RPMI7951 (cell line): ENCODE measurements at regions not wholly inside any gene's neighbourhood (a gene's known extent, or its start where the extent isn't known, plus 50 kb on each side); places are given as distances from the start of the nearest gene placed in this dataset.
A peak's percentile ranks its signal among the peaks of the same experiment; 100 is the strongest.

Experiments
- DNase-seq: peaks from one replicate; pipeline ENCODE4 v3.0.0-alpha.2; 2012; ENCODE audit warnings: low read depth

DNA sequence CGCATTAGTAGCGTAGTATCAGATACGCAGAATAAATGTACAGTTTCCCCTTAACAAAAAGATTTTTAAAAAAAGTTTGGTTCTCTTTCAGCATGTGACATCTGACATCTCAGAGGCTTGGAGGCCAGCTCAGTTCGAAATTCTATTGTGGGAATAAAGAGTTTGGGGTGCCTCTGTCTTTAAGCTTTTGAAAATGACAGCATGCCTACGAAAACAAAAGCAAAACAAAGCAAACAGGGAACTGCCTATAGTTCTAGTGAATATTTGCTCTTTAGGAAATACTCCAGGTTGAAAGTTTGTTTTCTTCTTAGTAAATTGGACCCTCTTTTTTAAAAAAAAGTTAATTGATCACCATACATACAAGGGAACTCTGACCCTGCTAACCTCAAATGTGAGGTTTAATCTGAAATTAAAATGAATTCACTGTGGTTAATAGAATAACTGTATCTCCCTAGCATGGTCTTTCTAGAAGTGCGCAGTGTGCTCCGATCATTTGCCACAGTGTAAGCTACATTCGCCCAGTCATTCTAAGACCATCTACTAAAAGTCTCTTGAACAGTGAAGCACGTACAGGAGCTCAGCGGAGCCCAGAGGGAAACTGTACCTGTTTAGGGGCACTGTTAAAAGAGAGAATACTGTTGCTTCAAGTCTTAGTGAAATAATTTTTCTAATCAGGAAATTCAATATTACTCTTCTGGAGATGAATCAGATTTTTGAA lies 347.0 kb upstream of the CDH2 start:
- DNase-seq, result no peak

DNA sequence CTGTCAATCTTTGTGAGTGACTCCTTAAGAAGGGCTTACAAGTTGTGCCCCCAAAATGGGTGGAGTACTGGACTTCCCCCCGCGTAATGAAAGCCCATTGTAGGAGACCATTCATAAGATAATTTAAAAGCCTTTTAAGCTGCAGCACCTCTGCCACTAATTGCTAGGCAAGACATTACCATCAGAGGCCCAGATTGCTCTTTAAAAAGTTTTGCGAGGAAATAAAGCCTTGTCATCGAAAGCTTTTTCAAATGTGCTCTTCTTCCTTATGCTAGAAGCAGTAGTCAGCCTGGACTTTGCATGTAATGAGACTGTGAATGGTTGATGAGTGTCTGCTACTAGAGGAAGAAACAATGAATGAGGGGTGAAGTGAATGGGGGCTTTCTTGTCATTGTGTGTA lies 345.3 kb upstream of the CDH2 start:
- no peak for DNase-seq

DNA sequence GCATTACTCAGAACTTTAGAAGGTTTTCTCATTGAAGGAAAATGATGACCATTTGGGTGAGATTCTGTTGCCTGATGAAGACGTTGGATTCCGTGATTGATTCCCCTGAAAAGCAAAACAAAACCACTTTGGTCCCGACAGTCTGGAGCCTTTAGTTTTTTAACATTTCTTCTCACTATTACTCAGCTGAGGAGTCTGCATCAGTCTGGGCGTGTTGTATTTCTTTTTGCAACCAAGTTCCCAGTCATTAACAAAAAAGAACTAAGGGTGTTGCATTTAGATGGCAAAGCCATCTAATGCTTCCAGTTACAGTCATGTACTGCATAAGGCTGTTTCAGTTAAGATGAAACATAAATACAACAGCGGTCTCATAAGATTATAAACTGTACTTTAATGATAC lies 343.1 kb upstream of the CDH2 start:
- DNase-seq, result no peak

DNA sequence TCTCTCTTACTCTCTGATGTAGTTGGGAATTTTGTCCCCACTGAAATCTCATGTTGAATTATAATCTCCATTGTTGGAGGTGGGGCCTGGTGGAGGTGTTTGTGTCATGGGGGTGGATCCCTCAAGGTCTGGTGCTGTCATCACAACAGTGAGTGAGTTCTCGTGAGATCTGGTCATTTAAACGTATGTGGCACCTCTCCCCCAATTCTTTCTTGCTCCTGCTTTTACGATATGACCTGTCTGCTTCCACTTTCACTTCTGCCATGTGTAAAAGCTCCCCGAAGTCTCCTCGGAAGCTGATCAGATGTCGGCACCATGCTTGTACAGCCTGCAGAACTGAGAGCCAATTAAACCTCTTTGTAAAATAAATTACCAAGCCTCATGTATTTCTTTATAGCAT lies 337.8 kb upstream of the CDH2 start:
- DNase-seq, result peak; percentile 76

DNA sequence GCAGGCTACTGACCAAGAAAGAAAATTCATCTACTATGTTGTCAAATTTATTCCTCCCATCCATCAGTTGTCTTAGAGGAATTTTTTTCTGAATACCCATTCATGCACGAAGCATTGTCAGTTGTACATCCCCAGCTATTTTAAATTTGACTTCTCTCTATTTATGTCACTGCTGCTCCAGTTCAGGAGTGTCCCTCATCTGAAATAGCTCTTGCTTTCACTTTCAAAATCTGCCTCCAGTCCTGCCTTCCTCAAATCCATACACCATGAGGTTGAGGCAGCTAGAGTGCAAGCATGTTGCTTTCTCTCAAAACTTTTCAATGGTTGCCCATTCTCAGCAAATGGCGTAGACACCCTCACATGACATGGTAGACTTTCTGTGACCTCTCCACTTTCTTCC lies 335.4 kb upstream of the CDH2 start:
- peak; percentile 54 for DNase-seq

DNA sequence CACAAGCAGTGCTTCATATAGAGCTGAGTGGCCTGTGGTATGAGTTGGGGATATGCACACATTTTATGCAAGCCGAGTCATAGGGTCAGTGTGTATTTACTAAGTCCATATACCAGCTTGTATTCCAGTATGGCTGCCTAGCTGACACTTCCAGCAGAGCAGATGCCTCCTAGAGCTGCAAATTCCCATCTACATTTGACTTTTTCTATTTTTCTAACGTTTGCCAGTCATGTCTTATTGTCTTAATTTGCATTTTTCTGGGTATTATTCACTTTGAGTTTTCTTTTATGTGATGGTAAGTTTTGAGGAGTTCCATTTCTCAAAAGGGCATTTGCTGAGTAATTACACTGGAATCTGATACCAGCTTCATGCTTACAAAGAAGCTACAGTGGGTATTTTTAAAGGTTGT lies 334.5 kb upstream of the CDH2 start:
- DNase-seq, result peak; percentile 58

DNA sequence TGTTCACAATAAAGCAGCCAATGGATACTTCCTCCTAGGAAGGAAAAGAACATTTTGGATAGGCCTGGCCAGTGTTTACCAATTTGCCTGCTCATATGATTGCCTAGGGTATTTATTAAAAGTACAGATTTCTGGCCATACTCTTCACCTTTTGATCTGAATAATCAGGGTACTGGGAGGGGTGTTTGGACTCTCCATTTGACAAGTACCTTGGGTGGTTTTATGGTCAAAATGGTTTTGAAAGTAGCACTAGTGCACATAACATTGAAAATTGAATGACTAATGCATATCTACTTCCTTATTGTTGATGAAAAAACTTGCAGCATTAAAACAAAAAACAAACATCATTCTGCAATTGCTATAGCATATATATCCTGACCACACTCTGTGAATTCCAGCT lies 333.3 kb upstream of the CDH2 start:
- no peak for DNase-seq

DNA sequence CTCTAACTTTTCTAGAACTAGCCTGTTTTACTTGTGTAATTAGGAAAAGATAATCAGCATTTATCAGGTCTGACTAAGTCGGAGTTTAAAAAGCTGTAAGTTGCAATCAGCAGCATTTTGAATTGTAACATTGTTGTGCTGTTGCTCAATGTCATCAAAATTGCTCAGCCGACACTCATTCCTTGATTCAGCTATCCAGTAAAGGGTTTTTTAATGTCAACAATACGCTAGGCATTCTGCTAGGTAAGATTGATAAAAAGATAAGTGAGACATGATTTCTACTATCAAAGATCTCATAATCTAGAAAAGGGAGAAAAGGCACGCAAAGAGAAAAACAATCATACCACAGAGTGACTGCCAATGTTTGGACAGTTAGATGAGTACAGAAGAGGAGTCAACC lies 327.1 kb upstream of the CDH2 start:
- no peak for DNase-seq

DNA sequence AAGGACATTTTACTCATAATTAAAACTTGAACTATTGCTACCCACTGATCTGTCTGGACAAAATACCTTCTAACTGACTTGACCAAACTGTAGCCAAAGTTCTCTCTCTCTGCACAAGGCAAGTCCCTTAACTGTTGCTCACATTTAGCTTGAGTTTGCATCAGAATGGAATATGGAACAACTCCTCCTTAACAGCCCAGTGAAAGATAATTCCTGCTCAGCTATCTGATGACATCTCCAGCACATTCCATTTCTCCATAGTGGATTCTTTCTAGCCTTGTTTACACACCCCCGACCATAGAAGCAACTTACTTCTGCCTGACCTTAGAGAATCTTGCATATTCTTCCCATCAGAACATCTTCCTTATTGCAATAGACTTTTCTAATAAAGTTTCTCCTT lies 317.2 kb upstream of the CDH2 start:
- DNase-seq, result no peak

DNA sequence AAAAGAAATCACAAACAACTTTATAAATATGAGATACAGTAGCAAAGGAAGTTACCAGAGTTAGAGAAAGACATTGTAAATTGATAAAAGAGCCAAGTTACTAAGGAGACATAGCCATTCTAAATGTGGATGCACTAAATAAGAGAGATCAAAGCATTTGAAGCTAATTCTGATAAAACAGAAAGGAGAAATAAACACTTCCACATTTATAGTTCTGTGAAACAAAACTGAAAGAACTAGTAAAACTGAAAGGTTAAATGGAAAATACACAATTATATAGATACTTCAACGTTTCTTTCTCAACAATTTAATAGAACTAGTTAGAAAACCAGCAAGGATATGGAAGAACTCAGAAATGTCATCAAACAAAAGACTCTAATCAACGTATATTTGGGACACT lies 309.0 kb upstream of the CDH2 start:
- DNase-seq, result no peak

DNA sequence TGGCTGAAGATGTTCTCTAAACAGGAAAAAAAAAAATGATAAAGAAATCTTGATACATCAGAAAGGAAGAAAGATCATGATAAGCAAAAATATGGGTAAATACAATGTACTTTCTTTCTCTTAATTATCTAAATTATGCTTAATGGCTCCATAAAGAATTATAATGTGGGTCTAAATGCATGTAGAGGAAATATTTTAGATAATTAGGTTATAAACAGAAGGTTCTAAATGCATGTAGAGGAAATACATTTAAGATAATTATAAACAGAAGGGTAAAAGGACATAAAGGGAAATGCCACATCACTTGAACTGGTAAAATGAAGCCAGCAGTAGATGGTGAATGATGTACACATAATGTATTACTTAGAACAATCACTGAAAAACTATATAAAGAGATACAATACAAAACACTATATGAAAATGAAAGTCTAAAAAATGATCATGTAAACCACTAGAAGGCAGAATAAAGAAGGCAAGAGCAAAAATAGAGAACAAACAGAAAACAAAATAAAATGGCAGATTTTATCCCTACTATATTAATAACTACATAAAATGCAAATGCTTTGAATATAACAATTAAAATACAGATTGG lies 308.4 kb upstream of the CDH2 start:
- no peak for DNase-seq

DNA sequence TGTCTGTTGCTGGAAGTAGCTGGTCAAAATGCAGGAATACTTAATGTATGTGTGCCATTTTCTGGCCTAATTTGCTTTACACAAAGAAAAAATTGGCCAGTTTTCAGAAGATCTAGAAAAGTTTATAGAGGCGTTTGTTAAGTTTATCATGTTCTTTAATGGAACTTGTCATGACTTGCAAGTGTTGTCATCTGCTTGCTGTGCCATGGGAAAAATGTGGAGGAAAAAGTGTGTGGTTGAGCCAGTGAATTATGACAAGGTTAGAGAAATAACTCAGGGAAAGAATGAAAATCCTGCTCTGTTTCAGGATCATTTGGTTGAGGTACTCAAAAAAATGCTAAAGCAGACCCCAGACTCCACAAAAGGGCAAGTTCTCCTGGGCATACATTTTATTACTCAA lies 301.6 kb upstream of the CDH2 start:
- DNase-seq, result no peak

DNA sequence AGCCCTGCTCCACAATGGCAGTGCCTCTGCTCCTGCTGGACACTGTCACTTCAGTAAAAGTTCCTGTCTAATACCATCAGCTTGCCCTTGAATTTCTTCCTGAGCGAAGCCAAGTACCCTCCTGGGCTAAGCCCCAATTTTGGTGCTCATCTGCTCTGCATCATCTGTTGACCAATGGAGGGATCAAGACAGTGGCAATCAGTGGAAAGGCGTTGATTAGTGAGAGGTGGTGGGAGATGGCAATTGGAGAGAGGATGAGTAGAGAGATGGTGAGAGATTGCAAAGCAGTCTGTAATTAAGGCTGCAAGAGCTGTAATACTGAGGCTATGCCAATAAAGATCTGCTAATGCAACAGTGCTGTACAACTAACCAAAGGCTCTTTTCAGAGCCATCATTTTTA lies 299.4 kb upstream of the CDH2 start:
- no peak for DNase-seq

DNA sequence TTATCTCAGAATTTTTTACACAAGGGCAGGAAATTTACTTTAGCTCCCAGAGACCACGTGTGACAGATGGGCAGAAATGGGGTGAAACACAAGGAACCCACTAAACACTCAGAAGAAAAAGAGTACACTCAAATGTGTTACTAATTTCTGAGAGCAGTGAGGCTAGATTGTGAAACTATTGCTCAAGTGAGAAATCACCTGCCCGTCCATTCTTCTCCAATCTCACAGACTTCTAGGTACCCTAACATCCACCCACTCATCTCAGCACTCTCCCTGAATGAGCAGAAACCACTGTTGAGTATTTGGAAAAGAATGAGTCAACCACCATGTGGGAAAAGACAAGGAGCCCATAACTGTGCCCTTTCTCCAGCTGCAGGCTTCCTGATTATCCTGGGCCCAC lies 293.0 kb upstream of the CDH2 start:
- no peak for DNase-seq

DNA sequence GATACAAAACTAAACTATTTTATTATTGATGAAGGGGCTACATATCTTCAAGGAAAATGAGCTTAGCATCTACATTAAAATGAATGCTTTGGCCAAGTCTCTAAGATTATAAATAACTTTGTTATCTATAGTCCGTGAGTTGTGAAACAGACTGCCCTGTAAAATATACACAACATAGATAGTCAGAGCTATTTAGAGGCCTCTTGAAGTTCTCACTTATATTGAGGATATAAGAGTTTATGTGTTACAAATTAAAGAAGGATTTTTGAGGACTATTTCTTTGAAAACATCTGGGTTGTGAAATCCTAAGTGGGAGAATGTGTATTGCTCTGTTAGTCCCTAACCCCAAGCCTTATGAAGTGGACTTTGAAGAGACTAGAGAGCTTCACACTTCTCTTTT lies 292.0 kb upstream of the CDH2 start:
- DNase-seq, result no peak

DNA sequence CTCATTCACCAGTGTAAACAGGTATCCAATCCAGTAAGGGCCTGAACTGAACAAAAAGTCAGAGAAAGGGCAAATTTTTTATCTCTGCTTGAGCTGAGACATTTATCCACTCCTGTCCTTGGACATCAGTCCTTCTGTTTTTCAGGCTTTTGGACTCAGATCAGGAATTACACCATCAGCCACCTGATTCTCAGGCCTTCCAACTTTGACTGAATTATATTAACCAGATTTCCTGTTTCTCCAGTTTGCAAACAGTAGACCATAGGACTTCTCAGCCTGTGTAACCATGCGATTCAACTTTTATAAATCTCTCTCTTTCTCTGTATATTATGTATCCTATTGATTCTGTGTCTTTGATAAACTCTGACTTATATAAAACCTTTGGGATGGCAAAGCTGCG lies 289.3 kb upstream of the CDH2 start:
- DNase-seq, result no peak

DNA sequence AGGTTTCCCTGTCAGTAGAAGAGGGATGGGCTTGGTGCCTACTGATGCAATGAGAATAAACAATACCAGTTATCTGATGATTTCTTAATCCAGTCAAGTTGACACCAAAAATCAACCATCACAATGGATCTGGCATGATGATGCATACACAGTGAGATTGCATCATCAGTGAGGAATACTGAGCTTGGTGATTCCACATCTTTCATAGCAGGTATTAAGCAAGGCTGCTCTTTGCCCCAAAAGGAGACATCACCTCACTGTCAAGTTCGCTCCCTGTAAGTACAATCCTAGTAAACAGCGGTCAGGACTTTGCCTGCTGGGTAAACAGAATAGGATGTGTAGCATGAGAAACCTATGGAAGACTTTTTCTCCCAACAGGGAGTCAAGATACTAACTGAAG lies 282.7 kb upstream of the CDH2 start:
- no peak for DNase-seq

DNA sequence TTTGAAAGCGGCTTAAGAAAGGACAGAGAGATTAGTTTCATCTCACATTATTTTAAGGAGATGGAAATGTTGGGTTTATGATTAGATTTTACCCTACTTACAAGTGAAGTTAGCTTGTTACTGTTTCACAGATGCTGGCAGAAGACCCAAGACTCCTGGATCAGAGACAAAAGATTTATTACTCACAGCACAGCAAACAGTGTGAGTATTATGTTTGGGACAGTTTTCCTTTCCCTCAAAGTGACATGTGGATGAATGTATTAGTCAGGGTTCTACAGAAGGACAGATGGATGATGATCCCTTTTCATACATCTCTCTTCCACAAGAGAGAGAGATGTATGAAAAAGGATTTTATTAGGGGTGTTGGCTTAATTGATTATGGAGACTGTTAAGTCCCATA lies 281.8 kb upstream of the CDH2 start:
- DNase-seq, result no peak

DNA sequence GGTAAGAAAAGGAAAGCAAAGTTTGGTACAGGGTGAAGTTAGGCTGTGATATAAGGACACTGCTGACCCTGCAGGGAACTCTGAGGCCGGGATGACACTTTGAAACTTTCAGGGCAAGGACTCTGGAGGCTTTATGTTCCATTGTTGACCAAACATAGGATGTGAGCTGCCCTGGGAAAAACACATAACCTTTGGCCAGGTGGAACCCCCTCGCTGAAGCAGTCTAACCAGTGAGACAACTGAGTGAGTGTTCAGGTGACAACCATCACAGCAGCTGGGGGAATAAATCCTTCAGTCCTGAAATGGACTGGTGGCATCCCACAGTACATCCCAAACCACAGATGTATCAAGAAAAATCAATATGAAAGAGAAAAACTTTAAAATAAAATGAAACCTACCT lies 280.9 kb upstream of the CDH2 start:
- DNase-seq, result no peak

DNA sequence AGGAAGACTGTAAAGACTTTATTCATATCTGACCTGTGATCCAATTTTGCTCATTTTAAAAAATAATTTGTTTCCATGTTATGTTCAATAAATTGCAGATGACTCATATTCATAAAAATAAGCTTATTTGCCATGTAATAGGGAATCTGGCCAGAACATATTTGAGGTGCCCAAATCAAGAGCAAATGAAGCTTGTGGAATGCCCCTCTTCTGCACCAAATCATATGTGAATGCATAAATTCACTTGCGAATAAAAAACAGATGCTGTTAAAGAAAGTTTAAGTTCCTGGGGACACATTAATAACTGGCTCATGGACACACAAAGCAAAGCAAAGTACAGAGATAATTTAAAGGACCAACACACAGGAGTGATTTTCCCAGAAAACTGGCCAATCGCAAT lies 279.0 kb upstream of the CDH2 start:
- no peak for DNase-seq

DNA sequence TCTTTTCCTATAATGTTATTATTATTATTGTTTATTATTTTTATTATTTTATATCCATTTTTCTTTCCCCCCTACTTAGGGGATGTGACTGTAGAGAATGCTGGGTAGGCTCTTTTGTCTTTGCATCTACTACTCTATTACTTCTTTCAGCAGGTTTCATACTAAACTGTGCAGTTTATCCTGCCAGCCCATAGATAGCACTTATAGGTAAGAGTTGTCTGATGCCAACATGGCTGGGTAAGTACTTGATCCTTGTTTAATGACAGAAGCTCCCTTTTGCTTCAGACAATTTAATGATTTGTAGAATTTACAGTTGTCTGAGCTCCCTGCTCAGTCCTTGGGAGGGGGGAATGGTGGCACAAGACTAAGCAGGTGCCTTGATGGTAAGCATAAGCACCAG lies 262.9 kb upstream of the CDH2 start:
- no peak for DNase-seq

DNA sequence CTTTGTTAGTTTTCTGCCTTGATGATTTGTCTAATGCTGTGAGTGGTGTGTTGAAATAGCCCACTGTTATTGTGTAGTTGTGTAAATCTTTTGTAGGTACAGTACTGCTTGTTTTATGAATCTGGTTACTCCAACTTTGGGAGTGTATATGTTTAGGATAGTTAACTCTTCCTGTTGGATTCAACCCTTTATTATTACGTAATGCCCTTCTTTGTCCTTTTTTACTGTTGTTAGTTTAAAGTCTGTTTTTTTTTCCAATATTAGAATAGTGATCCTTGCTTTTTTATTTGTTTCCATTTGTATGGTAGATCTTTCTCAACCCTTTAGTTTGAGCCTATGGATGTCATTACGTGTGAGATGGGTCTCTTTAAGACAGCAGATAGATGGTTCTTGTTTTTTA lies 261.5 kb upstream of the CDH2 start:
- no peak for DNase-seq

DNA sequence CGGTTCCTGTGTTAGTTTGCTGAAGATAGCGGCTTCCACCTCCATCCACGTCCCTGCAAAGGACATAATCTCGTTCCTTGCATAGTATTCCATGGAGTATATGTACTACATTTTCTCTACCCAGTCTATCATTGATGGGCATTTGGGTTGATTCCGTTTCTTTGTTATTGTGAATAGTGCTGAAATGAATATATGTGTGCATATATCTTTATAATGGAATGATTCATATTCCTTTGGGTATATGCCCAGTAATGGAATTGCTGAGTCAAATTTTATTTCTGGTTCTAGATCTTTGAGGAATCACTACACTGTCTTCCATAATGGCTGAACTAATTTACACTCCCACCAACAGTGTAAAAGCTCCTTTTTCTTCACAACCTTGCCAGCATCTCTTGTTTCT lies 255.4 kb upstream of the CDH2 start:
- no peak for DNase-seq

DNA sequence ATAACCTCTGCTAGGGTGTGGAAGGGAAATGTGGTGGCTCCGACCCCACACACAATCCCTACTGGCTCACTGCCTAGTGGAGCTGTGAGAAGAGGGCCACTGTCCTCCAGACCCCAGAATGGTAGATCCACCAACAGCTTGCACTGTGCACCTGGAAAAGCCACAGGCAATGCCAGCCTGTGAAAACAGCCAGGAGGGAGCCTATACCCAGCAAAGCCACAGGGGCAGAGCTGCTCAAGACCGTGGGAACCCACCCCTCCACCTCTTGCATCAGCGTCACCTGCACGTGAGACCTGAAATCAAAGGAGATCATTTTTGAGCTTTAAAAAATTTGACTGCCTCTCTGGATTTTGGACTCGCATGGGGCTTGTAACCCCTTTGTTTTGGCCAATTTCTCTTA lies 249.0 kb upstream of the CDH2 start:
- no peak for DNase-seq
